K562 (cell line): ENCODE measurements at regions not wholly inside any gene's neighbourhood (a gene's known extent, or its start where the extent isn't known, plus 50 kb on each side); places are given as distances from the start of the nearest gene placed in this dataset.

Experiments used
- ATAC-seq: fragments of 200-7000 bp; cut with Tn5 transposase; 3 replicates; pipeline ENCODE4 v1.9.1; 2020; ENCODE audit warnings: moderate library complexity
- BruUV-seq: library from RNA; stranded (reverse); fragments of 400-500 nt; replicated peaks from 2 replicates; lab custom pipeline; 2021; lab: Mats Ljungman, UMichigan
- CTCF ChIA-PET: fragments of 300-600 bp; formaldehyde crosslinking; extraction: SDS; loops from one replicate; lab custom pipeline; 2021; ENCODE audit warnings: low intra/inter-chr PET ratio; lab: Yijun Ruan, JAX
- POLR2A ChIA-PET: fragments of 300-600, 350-650 bp; sonication (Branson Sonifier 250); formaldehyde crosslinking; extraction: SDS; loops from one replicate; lab custom pipeline; 2021; ENCODE audit warnings: antibody characterized with exemption, inconsistent platforms; lab: Yijun Ruan, JAX
- DNase-seq, 4 experiments: peaks; one replicate each; pipeline versions ENCODE4 v3.0.0 to v3.0.0-alpha.2; 2011 to 2018; ENCODE audit warnings: low spot score in 3 of 4, mixed read lengths in 3 of 4; ENCODE audit errors: extremely low read depth in 1 of 4
- FAIRE-seq: peaks from 2 replicates; lab custom pipeline; 2011; peaks lifted over from hg19 to GRCh38; lab: Jason Lieb, UNC
- H2AFZ ChIP-seq: 2 replicates; pipeline ENCODE4 v1.6.0; 2011; ENCODE audit warnings: low read depth, low read length, control low read depth, inconsistent platforms
- H3K27ac ChIP-seq: fragments of 200-600 bp; 3 replicates; pipeline ENCODE4 v1.8.0; 2011; ENCODE audit warnings: low read depth, mild to moderate bottlenecking, control low read depth, inconsistent platforms, low read length, moderate library complexity, mixed read lengths; ENCODE audit errors: extremely low read depth
- H3K27me3 ChIP-seq, 2 experiments: fragments of 300-600 bp in 1 of 2; 2 replicates in 1 of 2; 3 replicates in 1 of 2; pipeline versions ENCODE4 v1.6.0 to v1.8.0; 2011; ENCODE audit warnings: inconsistent platforms in 2 of 2, low read length in 2 of 2, mild to moderate bottlenecking in 1 of 2, mixed read lengths in 1 of 2, moderate library complexity in 1 of 2; ENCODE audit not compliant: control insufficient read depth in 2 of 2, insufficient read depth in 2 of 2
- H3K36me3 ChIP-seq: fragments of 300-600 bp; 3 replicates; pipeline ENCODE4 v1.8.0; 2011; ENCODE audit warnings: mild to moderate bottlenecking, low read length, inconsistent platforms; ENCODE audit not compliant: control insufficient read depth, insufficient read depth
- H3K4me1 ChIP-seq, 2 experiments: fragments of 200-600 bp in 1 of 2; replicated peaks in 1 of 2; 2 replicates in 1 of 2; 3 replicates in 1 of 2; pipeline versions ENCODE4 v1.5.1 to v1.8.0; 2011; ENCODE audit warnings: inconsistent platforms in 2 of 2, low read length in 2 of 2, mild to moderate bottlenecking in 1 of 2, mixed read lengths in 1 of 2, moderate library complexity in 1 of 2; ENCODE audit not compliant: control insufficient read depth in 2 of 2, insufficient read depth in 2 of 2
- H3K4me2 ChIP-seq: 2 replicates; pipeline ENCODE4 v1.6.1; 2011; ENCODE audit warnings: low read length, control low read depth, inconsistent platforms, mixed read lengths; ENCODE audit not compliant: insufficient read depth
- H3K4me3 ChIP-seq: fragments of 200-600 bp; sonication (generic), shearing (Covaris generic); 2 replicates; pipeline ENCODE4 v1.5.1; 2016; ENCODE audit warnings: control low read depth, inconsistent platforms
- H3K79me2 ChIP-seq: fragments of 200-600 bp; 3 replicates; pipeline ENCODE4 v1.8.0; 2011; ENCODE audit warnings: low read length, inconsistent platforms; ENCODE audit not compliant: control insufficient read depth, insufficient read depth
- H3K9ac ChIP-seq, 2 experiments: 2 replicates each; pipeline versions ENCODE4 v1.6.0 to v1.6.1; 2011; ENCODE audit warnings: low read depth in 2 of 2, low read length in 2 of 2, control low read depth in 1 of 2, inconsistent platforms in 1 of 2, mild to moderate bottlenecking in 1 of 2, mixed read lengths in 1 of 2; ENCODE audit not compliant: insufficient read depth in 1 of 2
- H3K9me1 ChIP-seq: one replicate; pipeline ENCODE4 v1.6.0; 2011; ENCODE audit warnings: inconsistent platforms, mild to moderate bottlenecking, low read length, moderate library complexity; ENCODE audit not compliant: control insufficient read depth, insufficient read depth
- H3K9me3 ChIP-seq: replicated peaks from 2 replicates; pipeline ENCODE4 v1.5.1; 2011; ENCODE audit warnings: low read depth, low read length, inconsistent platforms; ENCODE audit not compliant: control insufficient read depth, insufficient read depth
- H4K20me1 ChIP-seq: replicated peaks from 2 replicates; pipeline ENCODE4 v1.6.1; 2011; ENCODE audit warnings: low read length, inconsistent platforms, mixed read lengths; ENCODE audit not compliant: control insufficient read depth, insufficient read depth
- CHD7 ChIP-seq: fragments of 200-600 bp; sonication (generic); IDR thresholded peaks from one replicate; pipeline ENCODE4 v1.6.1; 2012; ENCODE audit warnings: mild to moderate bottlenecking, low read depth, low read length, inconsistent platforms
- DIDO1 ChIP-seq: fragments of 450-650 bp; IDR thresholded peaks from 2 replicates; pipeline ENCODE4 v1.6.1; 2016; ENCODE audit warnings: low read depth, missing biosample characterization, missing genetic modification characterization
- KLF1 ChIP-seq: fragments of 450-650 bp; IDR thresholded peaks from 2 replicates; pipeline ENCODE4 v1.6.1; 2016; ENCODE audit warnings: missing genetic modification characterization, missing compliant biosample characterization
- NEUROD1 ChIP-seq: fragments of 150-350 bp; IDR thresholded peaks from 2 replicates; pipeline ENCODE4 v1.6.1; 2014; ENCODE audit warnings: borderline replicate concordance, low read length, low read depth; ENCODE audit not compliant: partially characterized antibody
- TCF7 ChIP-seq: sonication (generic); IDR thresholded peaks from 2 replicates; pipeline ENCODE4 v1.6.1; 2016; ENCODE audit warnings: antibody characterized with exemption, borderline replicate concordance
- TSHZ1 ChIP-seq: fragments of 250-450 bp; sonication (Bioruptor Pico); IDR thresholded peaks from 2 replicates; pipeline ENCODE4 v1.4.0; 2020; ENCODE audit warnings: mild to moderate bottlenecking, moderate library complexity
- WGBS: fragments of 100-300 bp; shearing (Covaris generic); methylation state at CpG from one replicate; pipeline ENCODE4 v1.1.6; 2016; ENCODE audit warnings: low coverage, mixed read lengths; ENCODE audit not compliant: insufficient coverage; ENCODE audit errors: missing lambda C conversion rate; 5-methylcytosine and 5-hydroxymethylcytosine counted together
- in situ Hi-C: fragments of 300-500 bp; cut with MboI; formaldehyde crosslinking; loops from 4 replicates; pipeline ENCODE4 v1.15.0; 2018; ENCODE audit warnings: inconsistent platforms, mixed read lengths
- intact Hi-C: fragments of 100-400 bp; cut with micrococcal nuclease; formaldehyde crosslinking; loops from 2 replicates; pipeline ENCODE4 v1.14.2; 2022
- TF ChIP-seq, protein P1 (sequence below): fragments of 250-450 bp; sonication (Bioruptor Pico); IDR thresholded peaks from 2 replicates; pipeline ENCODE4 v1.9.0; 2021; ENCODE audit warnings: mild to moderate bottlenecking

DNA sequence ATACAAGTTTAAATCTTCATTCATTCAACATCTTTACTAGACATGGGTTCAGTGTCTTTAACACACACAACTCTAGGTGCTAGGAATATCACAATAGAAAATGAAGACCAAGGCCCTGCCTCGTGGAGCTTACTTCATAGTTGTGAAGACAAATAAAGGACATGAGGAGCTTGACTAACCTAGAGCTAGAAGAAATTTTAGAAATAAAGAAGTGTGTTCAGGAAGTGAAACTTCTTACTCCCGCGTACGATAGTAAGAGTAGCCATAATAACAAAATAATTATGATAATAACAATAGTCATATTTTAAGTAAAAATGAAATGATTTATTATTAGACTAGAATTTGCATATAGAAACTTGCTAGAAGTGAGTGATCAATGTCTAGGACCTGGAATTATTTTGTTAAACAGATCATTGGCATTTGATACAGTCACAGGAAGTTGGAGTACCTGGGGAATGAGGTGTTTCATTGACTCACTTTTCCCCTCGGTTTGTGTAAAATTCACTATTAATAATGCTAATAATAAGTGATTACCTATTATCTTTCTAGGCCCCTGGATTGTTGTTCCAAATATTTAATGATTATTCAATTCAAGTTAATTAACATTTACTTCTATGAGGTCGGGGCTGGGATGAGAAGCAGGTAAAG, 331.3 kb downstream of the NSG2 start:
- H3K79me2 ChIP-seq, result no peaks in the 10 kb centered on the region
- H3K9me3 ChIP-seq, result no peaks in the 10 kb centered on the region
- FAIRE-seq (no peak), ATAC-seq (no peak), DNase-seq (no peak)
- no peak overlapping the region for H3K27ac ChIP-seq
- no peak overlapping the region for H2AFZ ChIP-seq
- H3K4me2 ChIP-seq, result no peak overlapping the region
- H3K9me1 ChIP-seq, result no peaks in the 10 kb centered on the region
- under 1% methylated on average over 6 of the region's 6 CpGs for WGBS
- no TSS peak for BruUV-seq
- no peak overlapping the region for H3K9ac ChIP-seq
- H3K27me3 ChIP-seq, result no peaks in the 10 kb centered on the region
- H3K36me3 ChIP-seq, result no peaks in the 10 kb centered on the region
- intact Hi-C loops, result no loop called here
- H3K4me3 ChIP-seq, result no peak overlapping the region
- no peaks in the 10 kb centered on the region for H4K20me1 ChIP-seq
- ChIA-PET CTCF (interaction anchor here (0.6 kb wide), 1 partner anchor 535 kb away, joined by 4 read pairs; no protein-coding TSS in a partner anchor), POLR2A (no interaction called here)
- in situ Hi-C loops, result no loop called here
- H3K4me1 ChIP-seq, result no peaks in the 10 kb centered on the region
- no peak for TF ChIP-seq DIDO1
- no peak for TF ChIP-seq NEUROD1
- no peak for TF ChIP-seq TCF7
- TF ChIP-seq, protein P1, sequence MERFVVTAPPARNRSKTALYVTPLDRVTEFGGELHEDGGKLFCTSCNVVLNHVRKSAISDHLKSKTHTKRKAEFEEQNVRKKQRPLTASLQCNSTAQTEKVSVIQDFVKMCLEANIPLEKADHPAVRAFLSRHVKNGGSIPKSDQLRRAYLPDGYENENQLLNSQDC (CRISPR knock-in tag), result no peak
- TF ChIP-seq CHD7, result no peak
- no peak for TF ChIP-seq TSHZ1 (CRISPR knock-in tag)
- no peak for TF ChIP-seq KLF1 (tag)
